IPS-18a (cell line): ENCODE measurements at regions not wholly inside any gene's neighbourhood (a gene's known extent, or its start where the extent isn't known, plus 50 kb on each side); places are given as distances from the start of the nearest gene placed in this dataset.
"Not testable (repeated sequence)": the region's sequence is repeated elsewhere in the genome, so short reads cannot be mapped to it uniquely, and the experiment has no call there.

Experiments
- H3K27ac ChIP-seq: one replicate; pipeline ENCODE4 v1.5.1; 2013; ENCODE audit warnings: low read length
- H3K27me3 ChIP-seq: one replicate; pipeline ENCODE4 v1.6.1; 2013; ENCODE audit warnings: mild to moderate bottlenecking, low read length; ENCODE audit not compliant: control insufficient read depth, insufficient read depth
- H3K36me3 ChIP-seq: one replicate; pipeline ENCODE4 v1.6.1; 2013; ENCODE audit warnings: low read depth, low read length; ENCODE audit not compliant: control insufficient read depth
- H3K4me1 ChIP-seq: one replicate; pipeline ENCODE4 v1.6.1; 2013; ENCODE audit warnings: low read depth, low read length; ENCODE audit not compliant: control insufficient read depth
- H3K4me3 ChIP-seq: one replicate; pipeline ENCODE4 v1.5.1; 2013; ENCODE audit warnings: low read length
- H3K9ac ChIP-seq: one replicate; pipeline ENCODE4 v1.6.1; 2013; ENCODE audit warnings: mild to moderate bottlenecking, low read length, moderate library complexity
- H3K9me3 ChIP-seq: one replicate; pipeline ENCODE4 v1.6.1; 2013; ENCODE audit warnings: low read depth, low read length; ENCODE audit not compliant: control insufficient read depth

DNA sequence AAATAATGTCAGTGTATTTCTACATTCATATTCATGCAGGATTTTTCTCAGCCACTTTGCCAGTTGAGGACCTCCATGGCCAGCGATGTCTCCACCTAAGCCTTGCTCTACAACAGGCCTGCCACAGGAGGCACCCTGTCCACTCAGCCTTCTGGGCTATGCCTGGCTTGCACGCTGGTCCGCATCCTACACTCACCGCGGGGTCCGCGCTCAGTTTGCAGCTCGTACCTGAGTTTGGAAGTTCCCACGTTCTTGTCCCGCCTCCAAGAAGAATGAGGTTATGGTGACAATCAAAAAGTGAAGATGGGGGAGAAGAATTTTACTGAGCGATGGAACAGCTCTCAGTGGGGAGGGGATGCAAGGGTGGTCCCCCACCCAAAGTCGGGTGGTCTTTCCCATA, 93.6 kb upstream of the GRIK1 start:
- Histone ChIP-seq H3K9me3 (peaks cover 5% of the 10 kb centered on the region), H3K27ac (no peak overlapping the region), H3K4me1 (peaks cover 5% of the 10 kb centered on the region), H3K9ac (no peak overlapping the region), H3K4me3 (no peak overlapping the region), H3K27me3 (no peaks in the 10 kb centered on the region), H3K36me3 (no peaks in the 10 kb centered on the region)

DNA sequence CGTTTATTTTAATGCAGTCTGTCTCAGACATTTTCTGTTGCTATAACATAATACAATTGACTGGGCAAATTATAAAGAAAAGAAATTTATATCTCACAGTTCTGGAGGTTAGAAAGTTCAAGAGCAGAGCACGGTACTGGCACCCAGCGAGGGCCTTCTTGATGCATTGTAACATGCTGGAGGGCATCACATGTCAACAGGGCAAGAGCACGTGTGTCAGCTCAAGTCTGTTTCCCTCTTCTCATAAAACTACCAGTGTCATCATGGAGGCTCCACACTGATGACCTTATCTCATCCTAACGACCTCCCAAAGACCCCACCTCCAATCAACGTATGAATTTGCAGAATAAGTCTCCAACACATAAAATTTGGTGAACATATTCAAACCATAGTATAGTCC, 90.6 kb upstream of the GRIK1 start:
- H3K4me1 ChIP-seq = peaks cover 8% of the 10 kb centered on the region
- no peaks in the 10 kb centered on the region for H3K36me3 ChIP-seq
- peaks cover 5% of the 10 kb centered on the region for H3K9me3 ChIP-seq
- H3K27me3 ChIP-seq = no peaks in the 10 kb centered on the region
- H3K27ac ChIP-seq = no peak overlapping the region
- no peak overlapping the region for H3K9ac ChIP-seq
- no peak overlapping the region for H3K4me3 ChIP-seq

DNA sequence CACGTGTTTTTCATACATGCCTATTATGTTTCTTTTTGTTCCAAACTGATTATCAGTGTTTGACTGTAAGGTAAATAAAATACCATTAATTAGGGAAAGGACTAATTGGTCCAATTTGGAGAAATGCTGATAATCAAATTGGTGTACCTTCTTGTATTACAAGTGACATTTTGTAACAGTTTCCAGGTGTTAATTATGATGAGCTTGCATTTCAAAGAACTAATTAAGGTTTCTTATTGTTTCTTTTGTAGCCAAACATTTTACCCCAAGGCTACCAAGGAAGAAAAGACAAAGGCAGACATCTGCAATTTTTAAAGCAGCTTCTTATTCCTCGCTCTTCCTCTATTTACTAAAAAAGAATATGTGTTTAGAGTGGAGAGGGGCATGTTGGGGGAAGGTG, 88.7 kb upstream of the GRIK1 start:
- Histone ChIP-seq H3K4me3 (no peak overlapping the region), H3K9me3 (peaks cover 2% of the 10 kb centered on the region), H3K36me3 (no peaks in the 10 kb centered on the region), H3K27ac (no peak overlapping the region), H3K27me3 (no peaks in the 10 kb centered on the region), H3K4me1 (peaks cover 8% of the 10 kb centered on the region), H3K9ac (no peak overlapping the region)

DNA sequence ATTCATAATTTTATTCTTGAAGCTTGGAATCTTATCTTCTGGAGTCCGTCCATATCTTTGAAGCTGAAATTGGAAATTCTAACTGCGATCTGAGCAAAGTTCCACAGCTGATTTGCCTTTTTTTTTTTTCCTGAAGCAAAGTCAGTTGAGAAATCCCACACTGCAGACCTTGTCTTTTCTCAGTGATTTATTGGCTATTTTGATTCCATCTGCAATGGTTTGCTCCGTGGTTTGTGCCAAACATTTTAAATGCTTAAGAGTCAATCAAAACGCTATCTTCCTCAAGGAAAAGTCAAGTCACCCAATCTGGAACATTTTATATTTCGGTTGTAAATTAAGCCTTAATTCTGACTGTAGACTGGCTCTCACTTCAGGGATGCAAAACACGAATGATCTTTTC, 88.2 kb upstream of the GRIK1 start:
- no peaks in the 10 kb centered on the region for H3K27me3 ChIP-seq
- no peak overlapping the region for H3K9ac ChIP-seq
- H3K36me3 ChIP-seq = no peaks in the 10 kb centered on the region
- H3K4me3 ChIP-seq = no peak overlapping the region
- H3K9me3 ChIP-seq = no peaks in the 10 kb centered on the region
- no peak overlapping the region for H3K27ac ChIP-seq
- H3K4me1 ChIP-seq = peaks cover 8% of the 10 kb centered on the region

DNA sequence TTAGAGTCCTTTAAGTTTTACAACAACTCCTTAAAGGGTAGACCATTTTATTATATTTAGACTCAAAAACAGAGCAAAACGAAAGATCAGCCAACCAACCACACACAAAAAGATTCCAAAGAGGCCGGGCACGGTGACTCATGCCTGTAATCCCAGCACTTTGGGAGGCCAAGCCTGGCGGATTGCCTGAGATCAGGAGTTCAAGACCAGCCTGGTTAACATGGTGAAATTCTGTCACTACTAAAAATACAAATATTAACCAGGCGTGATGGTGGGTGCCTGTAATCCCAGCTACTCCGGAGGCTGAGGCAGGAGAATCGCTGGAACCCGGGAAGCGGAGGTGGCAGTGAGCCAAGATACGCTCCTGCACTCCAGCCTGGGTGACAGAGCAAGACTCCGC, 83.3 kb upstream of the GRIK1 start:
- H3K9ac ChIP-seq, H3K9me3 ChIP-seq, H3K27me3 ChIP-seq, H3K4me1 ChIP-seq, H3K36me3 ChIP-seq, H3K27ac ChIP-seq, H3K4me3 ChIP-seq: not testable (repeated sequence)

DNA sequence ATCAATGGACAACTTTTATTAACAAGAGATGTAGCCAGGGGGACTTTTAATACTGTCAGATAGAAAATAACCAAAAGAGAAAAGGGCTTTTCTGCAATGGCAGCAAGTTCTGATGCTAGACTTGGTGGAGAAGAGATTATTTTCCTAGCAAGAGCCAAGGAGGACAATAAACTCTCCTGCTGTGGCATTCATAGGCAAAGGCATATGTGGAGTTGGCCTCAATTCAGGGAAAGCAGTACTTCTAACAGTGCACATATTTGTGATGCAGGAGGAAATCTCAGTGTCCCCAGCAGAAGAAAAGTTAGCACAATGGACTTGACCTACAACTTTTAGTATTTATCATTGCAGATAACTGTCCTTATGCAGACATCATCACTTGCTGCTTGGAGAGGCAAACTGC, 75.1 kb upstream of the GRIK1 start:
- no peak overlapping the region for H3K9ac ChIP-seq
- no peaks in the 10 kb centered on the region for H3K27me3 ChIP-seq
- H3K9me3 ChIP-seq = peaks cover 19% of the 10 kb centered on the region
- no peaks in the 10 kb centered on the region for H3K36me3 ChIP-seq
- peak overlapping the region; percentile 34 for H3K4me3 ChIP-seq
- H3K4me1 ChIP-seq = peaks cover 12% of the 10 kb centered on the region
- H3K27ac ChIP-seq = no peak overlapping the region

DNA sequence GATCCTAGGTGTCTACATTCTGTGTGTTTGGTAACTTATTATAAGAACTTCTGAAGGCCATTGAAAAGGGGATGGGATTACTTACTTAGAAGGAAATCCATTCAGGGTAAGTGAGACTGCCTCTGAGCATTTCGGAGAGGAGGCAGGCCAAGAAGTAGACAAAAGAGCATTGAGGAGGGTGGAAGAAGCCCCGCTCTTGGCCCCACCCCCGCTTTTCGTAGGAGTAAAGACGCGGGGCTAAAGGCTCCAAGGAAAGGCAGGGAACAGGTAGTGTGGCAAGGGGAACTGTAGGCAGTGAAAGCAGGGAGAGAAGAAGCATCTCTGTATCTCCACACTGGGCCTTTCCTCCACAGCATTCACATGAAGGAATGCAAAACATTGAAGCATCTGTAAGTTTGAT, 51.8 kb upstream of the GRIK1 start:
- H3K27ac ChIP-seq = no peak overlapping the region
- no peaks in the 10 kb centered on the region for H3K9me3 ChIP-seq
- no peak overlapping the region for H3K4me3 ChIP-seq
- H3K27me3 ChIP-seq = no peaks in the 10 kb centered on the region
- peaks cover 3% of the 10 kb centered on the region for H3K4me1 ChIP-seq
- H3K9ac ChIP-seq = no peak overlapping the region
- H3K36me3 ChIP-seq = no peaks in the 10 kb centered on the region

DNA sequence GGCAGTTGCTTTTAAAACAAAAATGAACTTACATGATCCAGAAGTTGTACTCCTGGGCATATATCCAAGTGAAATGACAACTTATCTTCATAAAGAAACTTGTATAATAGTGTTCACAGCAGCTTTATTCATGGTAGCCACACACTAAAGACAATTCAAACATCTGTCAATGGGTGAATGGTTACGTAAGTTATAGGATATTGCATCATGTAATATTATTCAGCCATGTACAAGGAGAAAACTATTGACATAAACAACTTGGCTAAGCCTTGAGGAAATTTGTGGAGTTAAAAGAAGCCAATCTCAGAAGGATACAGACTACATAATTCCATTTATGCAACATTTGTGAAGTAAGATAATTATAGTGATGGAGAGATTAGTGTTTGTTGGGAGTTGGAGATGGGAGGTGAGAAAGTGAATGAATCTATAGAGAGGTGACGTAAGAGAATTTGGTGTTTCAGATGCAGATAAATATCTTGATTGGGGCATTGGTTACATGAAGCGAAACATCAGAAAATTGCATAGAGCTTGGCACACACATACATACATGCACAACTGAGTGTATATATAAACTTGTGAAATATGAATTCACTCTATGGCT, 49.9 kb upstream of the GRIK1 start:
- no peak overlapping the region for H3K27ac ChIP-seq
- peaks cover 3% of the 10 kb centered on the region for H3K4me1 ChIP-seq
- no peak overlapping the region for H3K4me3 ChIP-seq
- H3K9ac ChIP-seq = no peak overlapping the region
- H3K9me3 ChIP-seq = no peaks in the 10 kb centered on the region
- H3K36me3 ChIP-seq = no peaks in the 10 kb centered on the region
- no peaks in the 10 kb centered on the region for H3K27me3 ChIP-seq
